ENCODE measurements at regions not wholly inside any gene's neighbourhood (a gene's known extent, or its start where the extent isn't known, plus 50 kb on each side); places are given as distances from the start of the nearest gene placed in this dataset.

DNA sequence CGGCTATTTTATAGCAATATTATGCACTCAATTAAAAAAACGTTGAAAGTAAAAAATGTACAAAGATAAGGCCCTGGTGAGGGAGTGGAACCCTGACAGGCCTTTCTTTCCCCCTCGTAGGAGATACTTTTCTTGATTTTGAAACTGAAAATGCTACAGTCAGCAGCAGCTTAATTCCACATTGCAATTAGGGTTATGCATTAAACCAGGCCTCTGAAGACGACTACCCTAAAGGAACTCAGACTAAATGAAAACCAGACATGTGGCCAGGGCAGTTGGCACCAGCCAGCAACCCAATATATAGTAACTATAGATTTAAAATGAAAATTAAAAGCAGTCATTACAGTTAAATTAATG lies 463.2 kb upstream of the MAF start:
- H2AFZ ChIP-seq (ENCODE audit: low read length), result no peak overlapping the region
- H4K20me1 ChIP-seq (ENCODE audit: insufficient read depth, low read length, poor library complexity, severe bottlenecking), result no peaks in the 10 kb centered on the region
- no peak for TF ChIP-seq EZH2phosphoT487 (IDR thresholded peaks at IDR 0.05; ENCODE audit: borderline replicate concordance)
- TF ChIP-seq, protein P1, sequence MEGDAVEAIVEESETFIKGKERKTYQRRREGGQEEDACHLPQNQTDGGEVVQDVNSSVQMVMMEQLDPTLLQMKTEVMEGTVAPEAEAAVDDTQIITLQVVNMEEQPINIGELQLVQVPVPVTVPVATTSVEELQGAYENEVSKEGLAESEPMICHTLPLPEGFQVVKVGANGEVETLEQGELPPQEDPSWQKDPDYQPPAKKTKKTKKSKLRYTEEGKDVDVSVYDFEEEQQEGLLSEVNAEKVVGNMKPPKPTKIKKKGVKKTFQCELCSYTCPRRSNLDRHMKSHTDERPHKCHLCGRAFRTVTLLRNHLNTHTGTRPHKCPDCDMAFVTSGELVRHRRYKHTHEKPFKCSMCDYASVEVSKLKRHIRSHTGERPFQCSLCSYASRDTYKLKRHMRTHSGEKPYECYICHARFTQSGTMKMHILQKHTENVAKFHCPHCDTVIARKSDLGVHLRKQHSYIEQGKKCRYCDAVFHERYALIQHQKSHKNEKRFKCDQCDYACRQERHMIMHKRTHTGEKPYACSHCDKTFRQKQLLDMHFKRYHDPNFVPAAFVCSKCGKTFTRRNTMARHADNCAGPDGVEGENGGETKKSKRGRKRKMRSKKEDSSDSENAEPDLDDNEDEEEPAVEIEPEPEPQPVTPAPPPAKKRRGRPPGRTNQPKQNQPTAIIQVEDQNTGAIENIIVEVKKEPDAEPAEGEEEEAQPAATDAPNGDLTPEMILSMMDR (conservative IDR thresholded peaks at IDR 0.05; ENCODE audit: low read length), result no peak
- no peaks in the 10 kb centered on the region for H3K9me2 ChIP-seq (replicated peaks; ENCODE audit: low read depth, low read length)
- no peak overlapping the region for H3K4me2 ChIP-seq (ENCODE audit: low read depth, low read length, poor library complexity, severe bottlenecking)
- H3K4me1 ChIP-seq (ENCODE audit: insufficient read depth, low read length, poor library complexity, severe bottlenecking), result no peaks in the 10 kb centered on the region
- H3K4me3 ChIP-seq (ENCODE audit: low read length, poor library complexity, severe bottlenecking), result no peak overlapping the region
- H3F3A ChIP-seq (ENCODE audit: low read depth), result no peaks in the 10 kb centered on the region
- H3K79me2 ChIP-seq (ENCODE audit: insufficient read depth, low read length), result no peaks in the 10 kb centered on the region
- H3K9me3 ChIP-seq (ENCODE audit: insufficient read depth, low read depth, low read length), result no peaks in the 10 kb centered on the region
- no peak overlapping the region for H3K9ac ChIP-seq (ENCODE audit: low read depth, low read length, poor library complexity, severe bottlenecking)
- no peaks in the 10 kb centered on the region for H3K36me3 ChIP-seq (ENCODE audit: insufficient read depth, low read length)
- no peaks in the 10 kb centered on the region for H3K27me3 ChIP-seq (ENCODE audit: insufficient read depth, low read length, poor library complexity, severe bottlenecking)

GRCh38 chr16:80063031-80063712 lies 462.6 kb upstream of the MAF start:
- H3K27me3 ChIP-seq (ENCODE audit: insufficient read depth, low read length, poor library complexity, severe bottlenecking), result no peaks in the 10 kb centered on the region
- H3K36me3 ChIP-seq (ENCODE audit: insufficient read depth, low read length), result no peaks in the 10 kb centered on the region
- H3K4me1 ChIP-seq (ENCODE audit: insufficient read depth, low read length, poor library complexity, severe bottlenecking), result no peaks in the 10 kb centered on the region
- no peaks in the 10 kb centered on the region for H4K20me1 ChIP-seq (ENCODE audit: insufficient read depth, low read length, poor library complexity, severe bottlenecking)
- H3F3A ChIP-seq (ENCODE audit: low read depth), result no peaks in the 10 kb centered on the region
- TF ChIP-seq, protein P1 (conservative IDR thresholded peaks at IDR 0.05; ENCODE audit: low read length), result no peak
- no peak for TF ChIP-seq EZH2phosphoT487 (IDR thresholded peaks at IDR 0.05; ENCODE audit: borderline replicate concordance)
- H3K4me3 ChIP-seq (ENCODE audit: low read length, poor library complexity, severe bottlenecking), result no peak overlapping the region
- no peaks in the 10 kb centered on the region for H3K79me2 ChIP-seq (ENCODE audit: insufficient read depth, low read length)
- H3K9ac ChIP-seq (ENCODE audit: low read depth, low read length, poor library complexity, severe bottlenecking), result no peak overlapping the region
- H2AFZ ChIP-seq (ENCODE audit: low read length), result no peak overlapping the region
- no peaks in the 10 kb centered on the region for H3K9me3 ChIP-seq (ENCODE audit: insufficient read depth, low read depth, low read length)
- H3K4me2 ChIP-seq (ENCODE audit: low read depth, low read length, poor library complexity, severe bottlenecking), result no peak overlapping the region
- H3K9me2 ChIP-seq (replicated peaks; ENCODE audit: low read depth, low read length), result no peaks in the 10 kb centered on the region

DNA sequence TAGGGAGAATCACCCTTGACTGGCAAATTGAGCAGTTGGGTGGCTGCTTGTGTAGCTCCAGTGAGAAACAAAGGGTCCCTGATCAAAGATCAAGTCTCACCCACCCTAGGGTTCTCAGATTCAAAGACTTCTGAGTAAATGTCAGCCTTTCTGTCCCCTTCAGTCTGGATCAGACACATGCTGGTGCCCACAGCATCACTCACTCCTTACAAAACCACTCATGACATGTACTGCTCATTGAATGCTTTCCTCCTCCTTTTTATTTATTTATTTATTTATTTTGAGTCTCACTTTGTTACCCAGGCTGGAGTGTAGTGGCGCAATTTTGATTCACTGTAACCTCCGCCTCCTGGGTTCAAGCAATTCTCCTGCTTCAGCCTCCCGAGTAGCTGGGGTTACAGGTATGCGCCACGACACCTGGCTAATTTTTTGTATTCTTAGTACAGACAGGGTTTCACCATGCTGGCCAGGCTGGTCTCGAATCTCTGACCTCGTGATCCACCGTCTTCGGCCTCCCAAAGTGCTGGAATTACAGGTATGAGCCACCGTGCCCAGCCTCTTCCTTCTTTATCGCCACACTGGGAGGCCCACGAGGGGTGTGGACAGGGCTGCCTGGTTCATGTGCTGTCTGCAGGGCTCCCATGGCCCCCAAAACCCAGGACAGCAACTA lies 462.0 kb upstream of the MAF start:
- H4K20me1 ChIP-seq (ENCODE audit: insufficient read depth, low read length, poor library complexity, severe bottlenecking), result no peaks in the 10 kb centered on the region
- no peaks in the 10 kb centered on the region for H3K27me3 ChIP-seq (ENCODE audit: insufficient read depth, low read length, poor library complexity, severe bottlenecking)
- no peak overlapping the region for H3K4me2 ChIP-seq (ENCODE audit: low read depth, low read length, poor library complexity, severe bottlenecking)
- H3K4me3 ChIP-seq (ENCODE audit: low read length, poor library complexity, severe bottlenecking), result no peak overlapping the region
- no peaks in the 10 kb centered on the region for H3K4me1 ChIP-seq (ENCODE audit: insufficient read depth, low read length, poor library complexity, severe bottlenecking)
- no peaks in the 10 kb centered on the region for H3K9me2 ChIP-seq (replicated peaks; ENCODE audit: low read depth, low read length)
- no peak for TF ChIP-seq EZH2phosphoT487 (IDR thresholded peaks at IDR 0.05; ENCODE audit: borderline replicate concordance)
- TF ChIP-seq, protein P1 (conservative IDR thresholded peaks at IDR 0.05; ENCODE audit: low read length), result no peak
- no peaks in the 10 kb centered on the region for H3K9me3 ChIP-seq (ENCODE audit: insufficient read depth, low read depth, low read length)
- no peaks in the 10 kb centered on the region for H3F3A ChIP-seq (ENCODE audit: low read depth)
- no peaks in the 10 kb centered on the region for H3K36me3 ChIP-seq (ENCODE audit: insufficient read depth, low read length)
- H2AFZ ChIP-seq (ENCODE audit: low read length), result no peak overlapping the region
- H3K79me2 ChIP-seq (ENCODE audit: insufficient read depth, low read length), result no peaks in the 10 kb centered on the region
- no peak overlapping the region for H3K9ac ChIP-seq (ENCODE audit: low read depth, low read length, poor library complexity, severe bottlenecking)
